ENCODE measurements at regions not wholly inside any gene's neighbourhood (a gene's known extent, or its start where the extent isn't known, plus 50 kb on each side); places are given as distances from the start of the nearest gene placed in this dataset.
A peak's percentile ranks its signal among the peaks of the same experiment; 100 is the strongest.

GRCh38 chr6:14726816-14727493, 518.9 kb upstream of the JARID2 start:
- no peak overlapping the region for H3K27ac ChIP-seq
- no peaks in the 10 kb centered on the region for H3K27me3 ChIP-seq
- peaks cover 0 to 3% (median 0%) of the 10 kb centered on the region in 4 donors for H3K4me1 ChIP-seq
- TF ChIP-seq EP300 (IDR thresholded peaks at IDR 0.05; ENCODE audit: low read depth) (no peak), CTCF (IDR thresholded peaks at IDR 0.05) (no peak), POLR2AphosphoS5 (IDR thresholded peaks at IDR 0.05) (no peak), POLR2A (IDR thresholded peaks at IDR 0.05) (no peak)
- no peak overlapping the region for H3K4me3 ChIP-seq
- no peak for DNase-seq
- no peaks in the 10 kb centered on the region for H3K9me3 ChIP-seq
- intact Hi-C loops (cut with DNase I; ENCODE audit: low total_unique reads) (no loop called here), in situ Hi-C loops (cut with MboI; ENCODE audit: low pct_ligation_motif_present in 1 of 4, low pct_unique_long_range_greater_than_20kb in 1 of 4, low sequenced_read_pairs in 3 of 4) (no loop called here)
- no peaks in the 10 kb centered on the region for H3K36me3 ChIP-seq
- WGBS, 2 donors (ENCODE audit: low coverage in 1 of 2): 43 to 90% methylated on average over 3 to 7 of the region's 7 CpGs

- Histone ChIP-seq H3K36me3 (no peaks in the 10 kb centered on the region), H3K4me3 (no peak overlapping the region), H3K27me3 (no peaks in the 10 kb centered on the region), H3K4me1 (peaks cover 0 to 3% (median 0%) of the 10 kb centered on the region in 4 donors), H3K9me3 (no peaks in the 10 kb centered on the region), H3K27ac (peak overlapping the region; percentile 25 to 64 (median 58))
- WGBS, 2 donors (ENCODE audit: low coverage in 1 of 2): 88 to 90% methylated on average over 5 to 7 of the region's 7 CpGs
- DNase-seq: no peak
- intact Hi-C loops (cut with DNase I; ENCODE audit: low total_unique reads): no loop called here
- TF ChIP-seq EP300 (IDR thresholded peaks at IDR 0.05; ENCODE audit: low read depth) (no peak), POLR2AphosphoS5 (IDR thresholded peaks at IDR 0.05) (peak in 1 of 3 donors; percentile 25)
- in situ Hi-C loops (cut with MboI; ENCODE audit: low pct_ligation_motif_present in 1 of 4, low pct_unique_long_range_greater_than_20kb in 1 of 4, low sequenced_read_pairs in 3 of 4): no loop called here
Measured at GRCh38 chr6:14727494-14728395, 518.1 kb upstream of the JARID2 start.

GRCh38 chr6:14728396-14729024, 517.4 kb upstream of the JARID2 start:
- H3K27me3 ChIP-seq: no peaks in the 10 kb centered on the region
- H3K27ac ChIP-seq: peak overlapping the region; percentile 25 to 64 (median 58)
- peaks cover 0 to 3% (median 0%) of the 10 kb centered on the region in 4 donors for H3K4me1 ChIP-seq
- intact Hi-C loops (cut with DNase I; ENCODE audit: low total_unique reads) (no loop called here), in situ Hi-C loops (cut with MboI; ENCODE audit: low pct_ligation_motif_present in 1 of 4, low pct_unique_long_range_greater_than_20kb in 1 of 4, low sequenced_read_pairs in 3 of 4) (no loop called here)
- WGBS, 2 donors (ENCODE audit: low coverage in 1 of 2): 84 to 95% methylated on average over 3 to 10 of the region's 10 CpGs
- H3K4me3 ChIP-seq: no peak overlapping the region
- TF ChIP-seq EP300 (IDR thresholded peaks at IDR 0.05; ENCODE audit: low read depth): no peak
- TF ChIP-seq POLR2A (IDR thresholded peaks at IDR 0.05): no peak
- no peak for TF ChIP-seq CTCF (IDR thresholded peaks at IDR 0.05)
- no peak for TF ChIP-seq POLR2AphosphoS5 (IDR thresholded peaks at IDR 0.05)
- peak; percentile 38 for DNase-seq
- no peaks in the 10 kb centered on the region for H3K36me3 ChIP-seq
- no peaks in the 10 kb centered on the region for H3K9me3 ChIP-seq

- intact Hi-C loops (cut with DNase I; ENCODE audit: low total_unique reads) (no loop called here), in situ Hi-C loops (cut with MboI; ENCODE audit: low pct_ligation_motif_present in 1 of 4, low pct_unique_long_range_greater_than_20kb in 1 of 4, low sequenced_read_pairs in 3 of 4) (no loop called here)
- Histone ChIP-seq H3K27ac (peak overlapping the region in 3 of 4 donors; percentile 25 to 64 (median 59)), H3K27me3 (no peaks in the 10 kb centered on the region), H3K36me3 (no peaks in the 10 kb centered on the region), H3K9me3 (no peaks in the 10 kb centered on the region), H3K4me3 (no peak overlapping the region), H3K4me1 (peaks cover 0 to 3% (median 0%) of the 10 kb centered on the region in 4 donors)
- 76 to 92% methylated on average over 12 to 13 of the region's 13 CpGs for WGBS, 2 donors (ENCODE audit: low coverage in 1 of 2)
- TF ChIP-seq POLR2AphosphoS5 (IDR thresholded peaks at IDR 0.05) (no peak), EP300 (IDR thresholded peaks at IDR 0.05; ENCODE audit: low read depth) (no peak)
- DNase-seq: no peak
Measured at GRCh38 chr6:14729129-14729871, 516.6 kb upstream of the JARID2 start.
